Small intestine (tissue), 7 donors: ENCODE measurements at regions not wholly inside any gene's neighbourhood (a gene's known extent, or its start where the extent isn't known, plus 50 kb on each side); places are given as distances from the start of the nearest gene placed in this dataset.

Source experiments
- DNase-seq, 2 donors: peaks; one replicate each; pipeline versions ENCODE4 v3.0.0 to v3.0.0-alpha.2; 2013
- FAIRE-seq: peaks from 2 replicates; lab custom pipeline; 2012; peaks lifted over from hg19 to GRCh38; lab: Jason Lieb, UNC
- H3K27ac ChIP-seq, 3 donors: one replicate each; pipeline ENCODE4 v1.5.1; 2013; ENCODE audit warnings: low read length in 2 of 3, mild to moderate bottlenecking in 2 of 3, control low read depth in 1 of 3, inconsistent platforms in 1 of 3, low read depth in 1 of 3, moderate library complexity in 1 of 3
- H3K27me3 ChIP-seq, 3 donors: one replicate each; pipeline ENCODE4 v1.6.1; 2013; ENCODE audit warnings: low read length in 3 of 3, inconsistent platforms in 1 of 3; ENCODE audit not compliant: control insufficient read depth in 3 of 3, insufficient read depth in 3 of 3
- H3K36me3 ChIP-seq, 3 donors: one replicate each; pipeline ENCODE4 v1.6.1; 2013; ENCODE audit warnings: low read length in 3 of 3, inconsistent platforms in 1 of 3, low read depth in 1 of 3, mild to moderate bottlenecking in 1 of 3, moderate library complexity in 1 of 3; ENCODE audit not compliant: control insufficient read depth in 3 of 3, insufficient read depth in 2 of 3
- H3K4me1 ChIP-seq, 3 donors: one replicate each; pipeline ENCODE4 v1.6.1; 2013; ENCODE audit warnings: low read length in 2 of 3, inconsistent platforms in 1 of 3, low read depth in 1 of 3, mild to moderate bottlenecking in 1 of 3, moderate library complexity in 1 of 3; ENCODE audit not compliant: control insufficient read depth in 3 of 3, insufficient read depth in 2 of 3
- H3K4me3 ChIP-seq, 3 donors: one replicate each; pipeline ENCODE4 v1.5.1; 2013; ENCODE audit warnings: low read length in 3 of 3, control low read depth in 1 of 3, inconsistent platforms in 1 of 3, low read depth in 1 of 3, mild to moderate bottlenecking in 1 of 3, moderate library complexity in 1 of 3
- H3K9me3 ChIP-seq, 2 donors: one replicate each; pipeline ENCODE4 v1.6.1; 2013; ENCODE audit warnings: low read depth in 1 of 2, low read length in 1 of 2; ENCODE audit not compliant: control insufficient read depth in 2 of 2, insufficient read depth in 1 of 2
- WGBS, 3 donors: extraction: QIAGEN DNeasy Blood & Tissue Kit; methylation state at CpG; one replicate each; pipeline ENCODE4 v1.1.7; 2013; 5-methylcytosine and 5-hydroxymethylcytosine counted together
- donor health status: healthy with polysubstance abuse.
- donor health status: control.
- donor health status: control.
- donor health status: Bipolar disorder and iron deficiency.
- donor health status: healthy.

DNA sequence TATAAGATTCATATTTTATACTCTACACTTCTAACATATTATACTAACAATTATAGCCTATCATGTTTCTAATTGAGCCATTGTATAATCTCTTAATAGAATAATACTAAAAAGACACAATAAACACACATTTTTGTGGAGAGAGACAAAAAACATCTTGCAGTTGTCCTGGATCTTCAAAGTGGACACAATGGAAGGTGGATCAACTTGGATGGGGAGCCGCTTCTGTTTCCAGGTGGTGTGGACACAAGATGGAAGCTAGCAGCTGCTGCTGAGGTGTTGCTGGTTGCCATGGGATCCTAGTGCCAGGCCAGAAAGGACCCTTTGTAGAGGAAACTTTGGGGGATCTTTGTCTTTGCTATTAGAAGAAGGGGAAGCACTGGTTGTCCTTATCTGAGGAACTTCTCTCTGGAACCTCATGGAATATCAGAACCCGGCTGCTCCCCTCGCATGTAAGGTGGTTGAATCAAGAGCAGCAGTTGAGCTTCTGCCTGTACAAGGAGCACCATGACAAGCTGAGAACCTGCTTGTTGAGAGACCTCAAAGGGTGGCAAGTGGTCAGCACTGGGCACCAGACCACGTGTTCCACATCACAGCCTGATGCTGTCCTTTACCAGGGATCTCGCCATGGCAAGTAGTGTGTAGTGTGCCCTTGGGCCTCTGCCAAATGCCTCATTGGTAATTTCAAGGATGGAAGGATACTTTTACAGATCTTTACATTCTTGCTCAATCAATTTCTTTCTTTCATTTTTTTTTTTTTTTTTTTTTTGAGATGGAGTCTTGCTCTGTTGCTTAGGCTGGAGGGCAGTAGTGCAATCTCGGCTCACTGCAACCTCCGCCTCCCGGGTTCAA is 232.2 kb downstream of the MYCN start:
- Histone ChIP-seq H3K27me3 (peaks cover 0 to 2% (median 0%) of the 10 kb centered on the region in 3 donors), H3K36me3 (no peaks in the 10 kb centered on the region), H3K4me1 (no peaks in the 10 kb centered on the region), H3K4me3 (no peak overlapping the region), H3K9me3 (no peaks in the 10 kb centered on the region), H3K27ac (no peak overlapping the region)
- DNase-seq (no peak), FAIRE-seq (no peak)
- WGBS, 3 donors, result 93 to 97% (median 94%) methylated on average over 8 of the region's 8 CpGs

DNA sequence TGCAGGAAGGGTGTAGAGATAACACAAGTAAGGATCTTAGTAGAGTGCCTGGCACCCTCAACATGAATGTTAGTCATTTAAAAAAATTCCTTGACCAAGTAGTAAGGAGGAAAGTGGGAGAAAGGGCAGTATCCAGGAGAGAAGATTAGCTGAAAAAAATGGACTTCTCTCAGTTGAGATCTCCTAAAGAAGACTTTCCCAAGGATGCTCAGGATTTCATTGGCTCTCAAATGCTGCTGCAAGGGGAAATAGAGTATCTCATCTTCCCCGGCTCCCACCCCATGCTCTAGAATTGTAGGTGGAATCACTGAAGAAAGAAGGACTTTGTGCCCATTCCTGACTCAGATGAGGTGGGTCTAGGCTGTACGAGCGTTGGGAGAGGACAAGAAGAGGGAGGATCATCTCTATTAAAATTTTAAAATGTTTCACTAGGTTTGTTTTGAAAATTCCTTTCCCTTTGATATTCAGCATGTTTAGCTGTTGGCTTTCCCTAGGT is 231.1 kb downstream of the MYCN start:
- Histone ChIP-seq H3K4me1 (no peaks in the 10 kb centered on the region), H3K27me3 (peaks cover 0 to 2% (median 0%) of the 10 kb centered on the region in 3 donors), H3K4me3 (no peak overlapping the region), H3K27ac (no peak overlapping the region), H3K36me3 (no peaks in the 10 kb centered on the region), H3K9me3 (no peaks in the 10 kb centered on the region)
- no peak for DNase-seq
- no peak for FAIRE-seq
- WGBS, 3 donors, result 89 to 92% (median 91%) methylated on average over 3 of the region's 3 CpGs

DNA sequence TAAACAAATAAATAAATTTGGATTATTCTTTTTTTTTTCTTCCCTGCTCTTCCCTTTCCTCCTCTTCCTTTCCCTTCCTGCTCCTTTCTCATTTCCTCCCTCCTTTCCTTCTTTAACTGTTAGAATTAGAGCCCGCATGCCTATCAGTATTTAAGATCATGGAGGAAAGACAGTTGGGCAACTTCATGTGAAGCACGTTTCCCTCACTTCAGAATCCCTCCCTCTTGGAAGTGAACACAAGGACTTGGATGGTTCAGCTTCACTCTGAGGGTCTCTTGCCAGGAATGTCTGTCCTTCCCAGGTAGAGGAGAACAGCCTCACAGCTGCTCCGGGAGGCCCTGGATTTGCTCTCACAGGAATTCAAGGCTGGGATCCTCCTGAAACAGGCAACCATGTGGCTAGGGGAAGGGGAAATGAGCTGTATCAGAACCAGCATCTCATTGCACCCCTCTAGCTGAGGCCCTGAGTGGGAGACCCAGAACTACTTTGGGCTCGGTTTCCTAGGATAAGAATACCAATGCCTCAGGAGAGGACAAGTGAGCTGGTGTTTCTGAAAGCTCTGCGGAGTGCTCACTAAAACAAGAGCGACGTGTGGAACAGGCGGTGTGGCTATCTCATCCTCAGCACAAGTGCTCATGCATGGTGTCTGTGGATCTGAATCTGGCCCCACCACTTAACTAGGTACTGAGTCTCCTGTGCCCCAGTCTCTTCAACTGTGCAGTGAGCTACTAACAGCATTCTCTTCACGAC is 230.5 kb downstream of the MYCN start:
- H3K27ac ChIP-seq, result no peak overlapping the region
- H3K27me3 ChIP-seq, result peaks cover 0 to 2% (median 0%) of the 10 kb centered on the region in 3 donors
- H3K9me3 ChIP-seq, result no peaks in the 10 kb centered on the region
- DNase-seq (no peak), FAIRE-seq (no peak)
- WGBS, 3 donors, result 87 to 90% (median 89%) methylated on average over 9 of the region's 9 CpGs
- no peaks in the 10 kb centered on the region for H3K36me3 ChIP-seq
- H3K4me1 ChIP-seq, result no peaks in the 10 kb centered on the region
- no peak overlapping the region for H3K4me3 ChIP-seq

DNA sequence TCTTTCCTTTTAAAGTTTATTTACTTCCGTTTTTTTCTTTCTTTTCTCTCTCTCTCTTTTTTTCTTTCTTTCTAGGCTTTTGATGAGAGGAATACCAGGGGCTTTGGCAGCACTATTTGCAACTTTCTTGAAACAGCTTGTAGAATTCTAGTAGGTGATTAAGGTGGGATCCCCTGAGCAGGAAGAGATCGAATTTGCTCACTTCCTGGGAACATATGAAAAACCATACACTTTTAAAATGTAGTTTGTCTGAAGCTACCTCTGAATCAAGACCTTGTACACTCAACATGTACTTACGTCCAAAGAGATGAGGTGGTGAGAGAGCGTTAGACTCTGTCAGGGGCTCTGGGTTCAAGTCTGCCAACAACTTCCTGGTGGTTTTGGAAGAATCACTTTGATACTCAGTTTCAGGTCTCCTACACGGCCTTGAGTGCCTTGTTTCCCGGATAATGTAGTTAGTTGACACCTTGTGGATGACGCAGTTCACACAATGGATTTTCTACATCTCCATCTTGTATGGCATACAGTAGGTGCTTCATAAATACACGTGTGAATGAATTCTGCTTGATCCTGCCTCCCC is 229.1 kb downstream of the MYCN start:
- FAIRE-seq, result no peak
- H3K4me3 ChIP-seq, result no peak overlapping the region
- no peak overlapping the region for H3K27ac ChIP-seq
- H3K9me3 ChIP-seq, result no peaks in the 10 kb centered on the region
- no peaks in the 10 kb centered on the region for H3K4me1 ChIP-seq
- 87 to 90% (median 87%) methylated on average over 8 of the region's 8 CpGs for WGBS, 3 donors
- H3K27me3 ChIP-seq, result peaks cover 0 to 2% (median 0%) of the 10 kb centered on the region in 3 donors
- H3K36me3 ChIP-seq, result no peaks in the 10 kb centered on the region
- DNase-seq, result no peak

DNA sequence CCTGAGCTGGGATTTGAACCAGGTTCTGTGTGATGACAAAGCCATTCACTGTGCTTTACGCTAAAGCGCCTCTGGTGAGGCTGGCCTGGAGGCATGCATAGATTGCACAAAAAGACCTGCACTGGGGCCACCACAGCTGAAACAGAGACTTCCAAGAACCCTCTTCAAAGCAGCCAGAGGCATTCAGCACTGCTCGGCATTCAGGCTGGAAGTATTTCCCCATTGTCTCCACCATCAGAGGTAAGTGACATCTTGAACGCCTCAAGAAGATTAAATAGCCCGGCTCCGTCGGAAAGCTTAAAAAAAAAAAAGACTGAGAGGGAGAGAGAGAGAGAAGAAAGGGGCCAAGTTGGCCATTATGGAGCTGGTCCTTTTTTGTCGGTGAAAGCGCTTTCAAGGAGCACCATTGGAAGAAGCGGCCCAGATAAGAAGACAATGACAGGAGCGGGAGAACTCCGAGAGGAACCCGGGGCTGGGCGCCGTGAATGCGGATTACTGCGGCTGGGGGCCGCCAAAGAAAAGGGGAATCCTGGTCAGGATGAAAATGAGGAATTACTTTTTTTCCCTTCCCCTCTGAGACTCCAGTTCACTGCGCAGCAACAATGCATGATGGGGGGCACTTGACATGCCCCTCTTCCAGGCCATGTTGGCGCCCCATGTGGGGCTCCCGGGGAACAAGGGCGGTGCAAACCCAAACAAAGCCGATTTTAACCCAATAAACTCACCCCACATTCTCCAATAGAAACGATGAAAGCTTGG is 228.3 kb downstream of the MYCN start:
- DNase-seq (no peak), FAIRE-seq (no peak)
- Histone ChIP-seq H3K4me1 (no peaks in the 10 kb centered on the region), H3K27me3 (peaks cover 0 to 2% (median 0%) of the 10 kb centered on the region in 3 donors), H3K4me3 (no peak overlapping the region), H3K9me3 (no peaks in the 10 kb centered on the region), H3K27ac (no peak overlapping the region), H3K36me3 (no peaks in the 10 kb centered on the region)
- WGBS, 3 donors, result 88 to 97% (median 95%) methylated on average over 23 to 24 of the region's 24 CpGs

DNA sequence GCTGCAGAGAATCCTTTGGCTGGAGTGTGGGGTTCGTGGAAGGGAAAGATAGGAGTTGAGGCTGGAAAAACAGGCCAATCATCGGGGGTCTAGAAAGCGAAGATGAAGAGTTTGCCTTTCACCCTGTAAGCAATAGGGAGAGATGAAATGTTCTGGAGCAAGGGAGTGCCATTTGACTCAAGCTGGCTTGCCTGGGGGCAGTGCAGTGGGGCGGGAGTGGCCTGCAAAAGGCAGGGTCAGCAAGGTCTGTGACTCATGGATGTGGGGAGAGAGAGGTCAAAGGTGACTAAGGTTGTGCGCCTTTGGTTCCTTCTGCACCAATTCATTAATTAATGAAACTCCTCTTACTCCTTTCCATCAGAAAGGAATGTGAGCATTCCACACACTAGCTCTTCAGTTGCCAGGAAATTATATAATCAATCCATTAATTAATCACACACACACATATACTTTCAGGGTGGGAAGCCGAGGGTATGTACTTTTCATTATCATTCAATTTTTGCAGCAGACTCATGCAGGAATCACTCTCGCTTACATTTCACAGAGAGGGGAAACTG is 227.6 kb downstream of the MYCN start:
- no peak overlapping the region for H3K4me3 ChIP-seq
- FAIRE-seq, result no peak
- H3K4me1 ChIP-seq, result no peaks in the 10 kb centered on the region
- H3K27me3 ChIP-seq, result peaks cover 0 to 2% (median 0%) of the 10 kb centered on the region in 3 donors
- H3K9me3 ChIP-seq, result no peaks in the 10 kb centered on the region
- DNase-seq, result peak in 1 of 2 donors; percentile 24
- H3K36me3 ChIP-seq, result no peaks in the 10 kb centered on the region
- no peak overlapping the region for H3K27ac ChIP-seq
- WGBS, 3 donors, result 78 to 85% (median 80%) methylated on average over 7 of the region's 7 CpGs

DNA sequence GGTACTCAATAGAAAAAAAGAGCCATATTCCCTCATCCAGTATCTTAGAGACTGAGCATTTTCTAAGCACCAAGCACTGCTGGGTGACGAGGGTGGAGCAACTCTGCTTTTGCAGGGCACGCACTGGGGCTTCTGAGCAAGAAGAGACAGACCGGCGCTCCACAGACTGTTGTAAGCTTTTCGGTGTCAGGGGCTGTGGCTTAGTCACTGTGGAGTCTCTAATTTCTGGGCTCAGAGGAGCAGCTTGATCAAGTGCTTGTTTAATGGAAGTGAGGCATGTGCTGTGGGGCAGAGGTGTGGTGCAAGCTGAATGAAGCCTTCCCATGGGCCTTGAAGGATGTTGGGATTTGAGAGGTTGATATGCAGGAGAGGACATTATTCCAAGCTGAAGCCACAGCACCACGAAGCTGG is 227.1 kb downstream of the MYCN start:
- Histone ChIP-seq H3K27ac (no peak overlapping the region), H3K27me3 (peaks cover 0 to 2% (median 0%) of the 10 kb centered on the region in 3 donors), H3K4me1 (no peaks in the 10 kb centered on the region), H3K9me3 (no peaks in the 10 kb centered on the region), H3K36me3 (no peaks in the 10 kb centered on the region), H3K4me3 (no peak overlapping the region)
- FAIRE-seq (no peak), DNase-seq (no peak)
- 92 to 95% (median 95%) methylated on average over 6 of the region's 6 CpGs for WGBS, 3 donors
